OCI-LY1 (cell line): ENCODE measurements at regions not wholly inside any gene's neighbourhood (a gene's known extent, or its start where the extent isn't known, plus 50 kb on each side); places are given as distances from the start of the nearest gene placed in this dataset.

Experiments used
- H2AFZ ChIP-seq: fragments of 200-600 bp; sonication (generic), shearing (Covaris generic); 2 replicates; pipeline ENCODE4 v1.6.0; 2014; ENCODE audit warnings: antibody characterized with exemption, mild to moderate bottlenecking, low read length
- H3F3A ChIP-seq: fragments of 200-600 bp; sonication (generic), shearing (Covaris generic); 2 replicates; pipeline ENCODE4 v1.6.0; 2014; ENCODE audit warnings: mild to moderate bottlenecking, antibody characterized with exemption, low read length, moderate library complexity; ENCODE audit not compliant: insufficient read depth
- H3K27ac ChIP-seq: fragments of 200-600 bp; sonication (generic); 2 replicates; pipeline ENCODE4 v1.5.1; 2014; ENCODE audit warnings: low read length, mixed run types, mild to moderate bottlenecking, low read depth; ENCODE audit not compliant: poor library complexity, severe bottlenecking
- H3K27me3 ChIP-seq: fragments of 200-600 bp; sonication (generic); 2 replicates; pipeline ENCODE4 v1.6.0; 2014; ENCODE audit warnings: antibody characterized with exemption, mild to moderate bottlenecking, low read length, moderate library complexity; ENCODE audit not compliant: insufficient read depth
- H3K36me3 ChIP-seq: fragments of 200-600 bp; sonication (generic); 2 replicates; pipeline ENCODE4 v1.6.1; 2014; ENCODE audit warnings: mild to moderate bottlenecking, antibody characterized with exemption, low read length, moderate library complexity, mixed read lengths; ENCODE audit not compliant: insufficient read depth
- H3K4me1 ChIP-seq: fragments of 200-600 bp; sonication (generic); 2 replicates; pipeline ENCODE4 v1.5.1; 2014; ENCODE audit warnings: mild to moderate bottlenecking, low read length, moderate library complexity; ENCODE audit not compliant: insufficient read depth, severe bottlenecking
- H3K4me2 ChIP-seq: fragments of 200-600 bp; sonication (generic), shearing (Covaris generic); 2 replicates; pipeline ENCODE4 v1.6.1; 2014; ENCODE audit warnings: low read length
- H3K4me3 ChIP-seq: fragments of 200-600 bp; sonication (generic); 2 replicates; pipeline ENCODE4 v1.5.1; 2014; ENCODE audit warnings: low read length, low read depth, mild to moderate bottlenecking, mixed read lengths; ENCODE audit not compliant: poor library complexity, severe bottlenecking
- H3K79me2 ChIP-seq: fragments of 200-600 bp; shearing (Covaris generic); 2 replicates; pipeline ENCODE4 v1.6.1; 2016; ENCODE audit warnings: mixed run types, low read length, mixed read lengths; ENCODE audit not compliant: insufficient read depth
- H3K9ac ChIP-seq: fragments of 200-600 bp; sonication (generic), shearing (Covaris generic); 2 replicates; pipeline ENCODE4 v1.6.1; 2014; ENCODE audit warnings: mild to moderate bottlenecking, low read length, mixed read lengths
- H3K9me2 ChIP-seq: fragments of 200-600 bp; sonication (generic), shearing (Covaris generic); 2 replicates; pipeline ENCODE4 v1.6.1; 2014; ENCODE audit warnings: low read depth, mild to moderate bottlenecking, low read length, mixed read lengths
- H3K9me3 ChIP-seq: fragments of 200-600 bp; shearing (Covaris generic); 2 replicates; pipeline ENCODE4 v1.6.1; 2014; ENCODE audit warnings: low read length, mixed read lengths
- H4K20me1 ChIP-seq: fragments of 200-600 bp; sonication (generic), shearing (Covaris generic); 2 replicates; pipeline ENCODE4 v1.6.0; 2016; ENCODE audit warnings: mild to moderate bottlenecking, low read length; ENCODE audit not compliant: insufficient read depth
- EZH2 ChIP-seq: fragments of 200-600 bp; sonication (generic), shearing (Covaris generic); IDR thresholded peaks from 2 replicates; pipeline ENCODE4 v1.8.0; 2017; ENCODE audit warnings: borderline replicate concordance, mixed run types, mild to moderate bottlenecking, antibody characterized with exemption, low read length, moderate library complexity, mixed read lengths
- TF ChIP-seq, protein P1 (sequence below): fragments of 200-600 bp; sonication (generic), shearing (Covaris generic); IDR thresholded peaks from 2 replicates; pipeline ENCODE4 v1.5.1; 2017; ENCODE audit warnings: mild to moderate bottlenecking, antibody characterized with exemption, low read length, moderate library complexity, mixed read lengths

DNA sequence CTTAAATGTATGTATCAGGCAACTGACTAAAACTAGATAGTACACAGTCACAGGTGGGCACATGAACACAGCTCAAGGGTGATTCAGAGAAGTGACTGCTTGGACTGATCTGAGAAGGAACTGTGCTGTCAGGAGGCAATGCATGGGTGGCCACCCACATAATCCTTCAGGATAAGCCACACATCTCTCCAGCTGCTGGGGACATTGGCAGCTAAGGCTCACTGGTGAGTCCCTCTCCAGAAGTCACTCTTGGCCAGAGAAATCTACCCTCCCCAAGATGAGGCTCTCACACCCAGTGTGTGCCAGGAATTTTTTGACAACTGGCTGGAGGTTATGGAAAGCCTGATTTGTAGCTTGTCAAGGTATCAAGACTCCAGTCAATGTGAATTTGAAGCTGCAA, 302.4 kb upstream of the NEBL start:
- Histone ChIP-seq H3K4me2 (no peak overlapping the region), H3F3A (no peaks in the 10 kb centered on the region), H4K20me1 (no peaks in the 10 kb centered on the region), H3K79me2 (no peaks in the 10 kb centered on the region), H2AFZ (no peak overlapping the region), H3K36me3 (no peaks in the 10 kb centered on the region), H3K9me3 (no peaks in the 10 kb centered on the region), H3K27ac (no peak overlapping the region), H3K9me2 (no peaks in the 10 kb centered on the region), H3K4me1 (no peaks in the 10 kb centered on the region), H3K4me3 (no peak overlapping the region), H3K27me3 (no peaks in the 10 kb centered on the region), H3K9ac (no peak overlapping the region)
- TF ChIP-seq EZH2, result no peak
- TF ChIP-seq, protein P1, sequence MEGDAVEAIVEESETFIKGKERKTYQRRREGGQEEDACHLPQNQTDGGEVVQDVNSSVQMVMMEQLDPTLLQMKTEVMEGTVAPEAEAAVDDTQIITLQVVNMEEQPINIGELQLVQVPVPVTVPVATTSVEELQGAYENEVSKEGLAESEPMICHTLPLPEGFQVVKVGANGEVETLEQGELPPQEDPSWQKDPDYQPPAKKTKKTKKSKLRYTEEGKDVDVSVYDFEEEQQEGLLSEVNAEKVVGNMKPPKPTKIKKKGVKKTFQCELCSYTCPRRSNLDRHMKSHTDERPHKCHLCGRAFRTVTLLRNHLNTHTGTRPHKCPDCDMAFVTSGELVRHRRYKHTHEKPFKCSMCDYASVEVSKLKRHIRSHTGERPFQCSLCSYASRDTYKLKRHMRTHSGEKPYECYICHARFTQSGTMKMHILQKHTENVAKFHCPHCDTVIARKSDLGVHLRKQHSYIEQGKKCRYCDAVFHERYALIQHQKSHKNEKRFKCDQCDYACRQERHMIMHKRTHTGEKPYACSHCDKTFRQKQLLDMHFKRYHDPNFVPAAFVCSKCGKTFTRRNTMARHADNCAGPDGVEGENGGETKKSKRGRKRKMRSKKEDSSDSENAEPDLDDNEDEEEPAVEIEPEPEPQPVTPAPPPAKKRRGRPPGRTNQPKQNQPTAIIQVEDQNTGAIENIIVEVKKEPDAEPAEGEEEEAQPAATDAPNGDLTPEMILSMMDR, result no peak

DNA sequence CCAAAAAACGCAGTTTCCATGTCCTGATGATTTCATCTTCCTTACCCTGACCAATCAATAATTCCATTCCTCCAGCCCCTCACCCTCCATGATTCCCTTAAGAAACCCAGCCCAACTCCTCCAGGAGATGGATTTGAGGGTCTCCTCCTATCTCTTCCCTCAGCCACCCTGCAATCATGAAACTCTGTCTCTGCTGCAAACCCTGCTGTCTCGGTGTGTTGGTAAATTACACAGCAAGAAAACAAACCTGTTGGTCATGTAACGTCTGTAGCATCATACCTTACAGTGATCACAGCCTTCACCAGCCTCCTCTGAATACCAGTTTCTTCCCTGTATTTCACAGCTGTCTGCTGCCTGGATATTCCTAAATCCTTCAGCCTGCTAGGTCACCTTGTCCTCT, 300.7 kb upstream of the NEBL start:
- no peak overlapping the region for H3K4me2 ChIP-seq
- H3K27ac ChIP-seq, result no peak overlapping the region
- no peak overlapping the region for H2AFZ ChIP-seq
- no peaks in the 10 kb centered on the region for H3F3A ChIP-seq
- no peaks in the 10 kb centered on the region for H3K9me3 ChIP-seq
- no peak overlapping the region for H3K9ac ChIP-seq
- H3K9me2 ChIP-seq, result no peaks in the 10 kb centered on the region
- no peaks in the 10 kb centered on the region for H3K36me3 ChIP-seq
- TF ChIP-seq, protein P1, result no peak
- TF ChIP-seq EZH2, result no peak
- H3K27me3 ChIP-seq, result no peaks in the 10 kb centered on the region
- H4K20me1 ChIP-seq, result no peaks in the 10 kb centered on the region
- no peak overlapping the region for H3K4me3 ChIP-seq
- no peaks in the 10 kb centered on the region for H3K4me1 ChIP-seq
- no peaks in the 10 kb centered on the region for H3K79me2 ChIP-seq

GRCh38 chr10:21196822-21197395, 299.8 kb upstream of the NEBL start:
- Histone ChIP-seq H3K36me3 (no peaks in the 10 kb centered on the region), H3K27me3 (no peaks in the 10 kb centered on the region), H3K9me3 (no peaks in the 10 kb centered on the region), H4K20me1 (no peaks in the 10 kb centered on the region), H3F3A (no peaks in the 10 kb centered on the region), H3K9ac (no peak overlapping the region), H2AFZ (no peak overlapping the region), H3K4me1 (no peaks in the 10 kb centered on the region), H3K79me2 (no peaks in the 10 kb centered on the region), H3K4me3 (no peak overlapping the region), H3K27ac (no peak overlapping the region), H3K9me2 (no peaks in the 10 kb centered on the region), H3K4me2 (no peak overlapping the region)
- no peak for TF ChIP-seq EZH2
- TF ChIP-seq, protein P1, result no peak
